Fibroblast of peridontal ligament (primary cell): ENCODE measurements at regions not wholly inside any gene's neighbourhood (a gene's known extent, or its start where the extent isn't known, plus 50 kb on each side); places are given as distances from the start of the nearest gene placed in this dataset.
A peak's percentile ranks its signal among the peaks of the same experiment; 100 is the strongest.
"Not testable (repeated sequence)": the region's sequence is repeated elsewhere in the genome, so short reads cannot be mapped to it uniquely, and the experiment has no call there.

Experiments used
- DNase-seq: peaks from one replicate; pipeline ENCODE4 v3.0.0-alpha.2; 2010; ENCODE audit errors: extremely low read depth

GRCh38 chr2:111316881-111317549 is 196.3 kb downstream of the BCL2L11 start:
- DNase-seq, result not testable (repeated sequence)

- not testable (repeated sequence) for DNase-seq
Measured at GRCh38 chr2:111319552-111319951, 198.8 kb downstream of the BCL2L11 start.

- DNase-seq, result not testable (repeated sequence)
Measured at GRCh38 chr2:111320264-111320663, 199.6 kb downstream of the BCL2L11 start.

- DNase-seq, result peak; percentile 88
Measured at GRCh38 chr2:111320965-111321364, 200.3 kb downstream of the BCL2L11 start.

DNA sequence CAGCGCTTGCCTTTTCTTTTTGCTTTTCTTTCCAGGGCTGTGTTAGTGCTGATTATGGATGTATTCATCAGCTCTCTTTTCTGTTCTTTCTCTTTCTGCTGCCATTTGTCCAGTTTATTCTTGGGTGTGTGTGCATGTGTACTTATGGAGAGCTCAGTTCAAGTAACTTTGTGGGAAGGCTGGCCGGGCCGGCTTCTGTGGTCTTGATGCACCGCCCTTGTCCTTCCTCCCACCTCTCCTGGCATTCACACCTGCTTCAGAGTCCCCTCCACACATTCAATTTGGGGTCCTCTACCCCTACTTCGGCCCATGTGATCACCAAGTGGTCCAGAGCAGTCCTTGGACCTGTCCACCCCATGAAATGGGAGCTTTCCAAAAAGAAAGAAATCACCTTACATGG is 202.7 kb downstream of the BCL2L11 start:
- not testable (repeated sequence) for DNase-seq

GRCh38 chr2:111327726-111328125 is 207.0 kb downstream of the BCL2L11 start:
- not testable (repeated sequence) for DNase-seq

- not testable (repeated sequence) for DNase-seq
Measured at GRCh38 chr2:111329309-111329708, 208.6 kb downstream of the BCL2L11 start.

DNA sequence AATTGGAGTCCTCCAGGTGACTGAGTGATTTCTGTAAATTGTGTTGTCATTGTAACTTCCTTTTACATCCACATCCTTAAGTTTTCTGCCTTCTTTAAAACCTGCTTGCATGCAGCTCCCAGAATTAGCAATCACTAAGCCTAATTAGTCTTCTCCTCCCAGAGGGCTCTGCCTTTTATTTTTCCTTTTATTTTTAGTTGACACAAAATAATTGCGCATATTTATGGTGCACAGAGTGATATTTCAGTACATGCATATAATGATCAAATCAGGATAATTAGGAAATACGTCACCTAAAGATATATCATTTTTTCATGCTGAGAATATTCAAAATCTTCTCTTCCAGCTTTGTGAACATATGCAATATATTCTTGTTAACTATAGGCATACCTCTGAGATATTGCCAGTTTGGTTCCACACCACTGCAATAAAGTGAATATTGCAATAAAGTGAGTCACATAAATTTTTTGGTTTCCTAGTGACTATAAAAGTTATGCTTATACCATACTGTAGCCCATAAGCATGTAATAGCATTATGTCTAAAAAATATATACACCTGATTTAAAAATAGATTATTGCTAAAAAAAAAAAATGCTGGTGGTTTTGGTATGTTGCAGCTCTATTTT is 210.5 kb downstream of the BCL2L11 start:
- DNase-seq, result not testable (repeated sequence)

DNA sequence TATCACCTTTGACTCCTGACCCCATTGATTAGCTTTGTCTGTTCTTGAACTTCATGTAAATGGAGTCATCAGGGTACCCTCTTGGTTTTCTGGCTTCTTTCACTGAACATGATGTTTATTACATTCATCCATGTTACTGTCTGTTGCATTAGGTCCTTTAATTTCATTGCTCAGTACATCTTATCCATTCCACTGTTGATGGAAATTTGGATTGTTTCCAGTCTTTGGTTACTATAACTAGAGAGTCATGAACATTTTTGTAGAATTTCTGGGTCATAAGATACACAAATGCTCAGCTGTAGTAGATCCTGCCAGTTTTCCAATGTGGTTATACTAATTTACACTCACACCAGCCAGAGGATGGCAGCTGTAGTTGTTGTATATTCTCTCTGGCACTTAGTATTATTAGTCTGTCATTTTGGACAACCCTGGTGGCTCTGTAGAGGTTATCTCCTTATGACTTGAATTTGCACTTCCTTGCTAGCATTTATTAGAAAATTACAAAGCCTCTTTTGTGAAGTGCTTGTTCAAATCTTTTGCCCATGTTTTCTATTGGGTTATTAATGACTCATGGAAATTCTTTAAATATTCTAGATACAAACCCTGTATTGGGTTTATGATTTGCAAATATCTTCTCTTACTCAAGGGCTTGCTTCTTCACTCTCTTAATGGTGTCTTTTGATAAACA is 214.7 kb downstream of the BCL2L11 start:
- DNase-seq, result not testable (repeated sequence)

- not testable (repeated sequence) for DNase-seq
Measured at GRCh38 chr2:111338474-111338873, 217.8 kb downstream of the BCL2L11 start.

GRCh38 chr2:111339476-111339875 is 218.8 kb downstream of the BCL2L11 start:
- DNase-seq, result not testable (repeated sequence)

DNA sequence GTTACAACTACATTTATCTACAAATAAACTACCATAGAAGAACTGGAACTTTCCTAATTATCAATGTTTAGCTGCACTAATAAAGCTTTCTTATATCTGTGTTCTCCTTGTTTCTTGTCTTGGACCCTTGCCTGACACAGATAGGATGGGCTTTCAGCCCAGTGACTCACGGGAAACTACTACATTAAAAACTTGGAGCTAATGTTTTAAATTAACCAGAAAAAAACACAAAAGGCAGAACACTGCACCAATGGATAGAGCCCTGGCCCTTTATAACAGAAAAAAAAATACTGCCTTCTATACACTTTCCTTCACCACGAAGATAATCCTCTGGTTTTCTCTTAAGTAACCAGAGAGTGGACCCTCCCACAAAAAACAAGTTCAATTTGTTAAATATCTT is 223.9 kb downstream of the BCL2L11 start:
- not testable (repeated sequence) for DNase-seq

DNA sequence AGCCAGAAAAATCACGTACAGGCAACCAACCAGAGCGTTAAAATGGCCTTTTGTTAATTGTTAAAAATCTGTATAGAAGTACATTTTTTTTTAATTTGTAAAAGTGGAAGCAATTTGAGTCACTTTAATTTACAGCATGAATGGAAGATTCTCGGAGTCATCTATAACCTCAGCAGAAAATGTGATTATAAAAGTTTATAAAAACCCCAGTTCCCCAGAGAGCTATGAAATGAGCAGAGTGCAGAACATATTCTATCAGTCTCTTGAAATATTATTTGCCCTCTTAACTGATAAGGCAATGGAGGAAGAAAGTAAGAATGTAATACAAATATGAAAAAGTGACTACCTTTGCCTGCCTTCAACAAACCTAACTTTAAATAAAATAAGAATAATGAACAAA is 224.7 kb downstream of the BCL2L11 start:
- peak; percentile 8 for DNase-seq

- DNase-seq, result peak; percentile 27
Measured at GRCh38 chr2:111346018-111346930, 225.6 kb downstream of the BCL2L11 start.

GRCh38 chr2:111347695-111348094 is 227.0 kb downstream of the BCL2L11 start:
- DNase-seq, result not testable (repeated sequence)

- DNase-seq, result not testable (repeated sequence)
Measured at GRCh38 chr2:111348316-111348715, 227.6 kb downstream of the BCL2L11 start.

- DNase-seq, result not testable (repeated sequence)
Measured at GRCh38 chr2:111355022-111355817, 234.5 kb downstream of the BCL2L11 start.

GRCh38 chr2:111355823-111356511 is 235.3 kb downstream of the BCL2L11 start:
- DNase-seq, result not testable (repeated sequence)

DNA sequence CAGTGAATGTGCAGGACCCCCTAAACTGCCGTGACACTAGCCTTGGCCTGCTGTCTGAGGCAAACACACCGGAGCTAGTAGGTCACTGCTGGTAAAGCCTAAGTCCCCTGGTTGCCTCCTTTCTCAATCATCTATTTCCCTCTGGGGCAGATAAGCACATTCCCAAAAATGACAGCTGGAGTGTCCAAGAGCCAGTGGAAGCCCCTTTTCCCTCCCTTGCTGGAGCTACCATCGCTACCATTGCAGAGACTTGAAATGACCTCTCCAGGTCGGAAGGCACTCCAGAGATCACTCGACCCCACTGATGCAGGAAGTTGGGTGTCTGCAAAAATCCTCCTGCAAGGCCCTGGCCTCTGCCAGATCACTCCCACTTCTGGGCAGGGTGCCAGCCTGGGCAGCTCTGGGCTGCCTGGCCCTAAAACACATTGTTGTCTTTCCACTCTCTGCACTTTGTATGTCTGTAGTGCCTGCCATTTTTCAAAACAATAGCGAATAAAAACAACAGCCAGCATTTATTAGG is 235.9 kb downstream of the BCL2L11 start:
- DNase-seq, result peak; percentile 32
